ENCODE measurements at regions not wholly inside any gene's neighbourhood (a gene's known extent, or its start where the extent isn't known, plus 50 kb on each side); places are given as distances from the start of the nearest gene placed in this dataset.
A peak's percentile ranks its signal among the peaks of the same experiment; 100 is the strongest.

DNA sequence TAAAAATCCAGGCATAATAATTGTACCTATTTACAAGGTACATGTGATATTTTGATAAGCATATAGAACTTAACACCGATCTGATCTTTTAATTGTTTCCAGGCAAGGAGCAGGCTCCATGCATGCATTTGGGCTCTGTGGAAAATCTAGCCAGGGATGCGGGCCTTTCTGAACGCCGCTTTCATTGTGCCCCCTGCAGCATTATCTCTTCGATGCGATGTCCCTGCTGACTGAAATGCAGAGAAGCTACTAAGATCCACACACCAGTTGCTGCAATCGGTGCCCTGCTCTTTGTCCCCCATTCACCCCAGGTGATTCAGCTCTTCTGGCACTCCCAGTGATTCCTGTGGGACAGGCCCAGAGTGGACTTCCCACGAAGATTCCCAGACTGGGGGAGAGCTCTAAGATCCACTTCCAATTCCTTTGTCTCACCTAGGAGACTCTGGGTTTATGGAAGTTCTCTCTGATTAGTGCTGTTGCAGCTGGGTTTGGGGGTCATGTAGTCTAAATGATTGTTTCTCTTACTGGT is 254.3 kb upstream of the AGA start:
- DNase-seq (ENCODE audit: low read depth) = no peak

DNA sequence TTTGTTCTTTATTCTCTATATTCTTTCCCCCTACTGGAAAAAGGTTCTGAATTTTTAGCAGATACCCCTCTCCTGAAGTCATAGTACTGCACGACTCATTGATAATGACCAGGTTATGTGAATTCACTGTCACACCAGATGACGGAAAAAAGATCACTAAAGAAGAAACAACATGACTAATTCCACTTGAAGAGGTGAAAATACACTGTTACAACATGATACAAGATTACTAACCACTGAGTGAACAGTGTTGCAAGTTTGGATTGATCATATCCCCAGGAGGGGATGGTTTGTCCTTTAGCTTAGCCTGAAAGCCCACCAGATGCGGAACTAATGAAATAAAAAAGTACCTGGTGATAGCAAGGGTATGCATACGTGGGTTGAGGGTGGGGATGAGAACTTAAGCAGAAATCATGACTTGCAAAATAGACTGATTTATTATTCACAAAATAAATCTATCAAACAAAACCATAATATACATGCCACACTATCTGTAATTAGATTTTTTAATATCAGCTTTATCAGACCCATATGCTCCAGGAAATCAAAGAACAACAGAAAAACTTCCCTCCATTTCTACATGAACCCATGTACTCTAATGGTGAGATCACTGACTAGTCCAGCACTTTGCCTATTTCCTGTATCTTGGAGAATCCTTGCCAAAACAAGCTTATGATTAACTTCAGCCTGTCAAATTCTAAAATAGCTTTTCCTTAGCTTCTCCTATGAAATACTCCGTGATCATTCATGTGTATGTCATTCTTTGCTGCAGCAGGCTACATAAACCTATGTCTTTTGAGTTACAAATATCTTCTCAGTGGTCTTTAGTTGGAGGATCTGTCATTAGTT is 257.4 kb upstream of the AGA start:
- peak; percentile 3 for DNase-seq (ENCODE audit: low read depth)

DNA sequence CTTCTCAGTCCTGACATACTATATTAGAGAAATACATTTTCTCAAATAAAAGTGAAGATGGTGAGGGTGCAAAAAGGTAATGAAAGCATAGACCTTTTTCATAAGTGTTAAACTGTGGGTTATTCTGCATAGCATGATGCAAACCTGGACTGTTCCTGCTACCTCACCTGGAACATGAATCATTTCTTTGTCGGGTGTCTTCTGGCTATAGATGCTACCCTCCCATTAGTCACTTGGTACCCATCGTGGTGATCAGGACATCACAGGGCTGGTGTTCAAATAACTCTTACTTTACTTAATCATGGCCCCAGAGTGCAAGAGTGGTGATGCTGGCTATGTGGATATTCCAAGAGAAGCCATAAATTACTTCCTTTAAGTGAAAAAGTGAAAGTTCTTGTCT is 264.7 kb upstream of the AGA start:
- no peak for DNase-seq (ENCODE audit: low read depth)

DNA sequence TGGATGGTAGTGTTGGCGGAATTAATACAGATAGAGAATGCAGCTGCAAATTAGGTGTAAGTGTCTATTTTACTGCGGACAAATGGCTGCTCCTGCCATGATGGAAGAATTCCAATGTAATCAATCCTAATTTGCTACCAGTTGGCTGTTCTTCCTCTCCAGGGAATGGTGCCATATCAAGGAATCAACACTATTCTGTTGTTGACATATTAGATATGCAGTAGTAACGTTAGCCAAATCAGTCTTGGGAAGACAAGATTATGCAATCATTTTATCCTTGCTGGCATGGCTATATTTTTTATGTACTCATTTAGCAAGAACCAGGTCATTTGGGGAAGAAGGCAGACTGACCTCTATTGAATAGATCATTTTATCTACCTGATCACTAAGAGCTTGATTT is 271.2 kb upstream of the AGA start:
- no peak for DNase-seq (ENCODE audit: low read depth)

DNA sequence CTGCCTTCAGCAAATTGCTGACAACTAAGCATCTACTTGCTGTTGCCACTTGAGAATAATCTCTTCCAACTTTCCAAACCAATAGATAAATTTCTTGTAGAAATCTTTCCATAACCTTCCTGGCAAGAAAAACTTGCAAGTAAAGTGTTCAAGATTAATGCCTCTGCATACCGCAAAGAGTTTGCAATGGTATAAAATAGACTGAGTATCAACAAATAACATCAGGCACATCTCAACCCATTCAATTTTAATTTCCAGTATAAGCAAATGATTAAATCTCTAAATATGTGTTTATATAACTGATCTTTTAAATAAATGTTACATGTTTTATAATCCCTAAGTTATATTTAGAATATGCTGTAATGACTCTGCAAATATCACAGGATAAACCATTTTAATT is 275.2 kb upstream of the AGA start:
- no peak for DNase-seq (ENCODE audit: low read depth)

- no peak for DNase-seq (ENCODE audit: low read depth)
Measured at GRCh38 chr4:177718514-177718913, 276.3 kb upstream of the AGA start.

DNA sequence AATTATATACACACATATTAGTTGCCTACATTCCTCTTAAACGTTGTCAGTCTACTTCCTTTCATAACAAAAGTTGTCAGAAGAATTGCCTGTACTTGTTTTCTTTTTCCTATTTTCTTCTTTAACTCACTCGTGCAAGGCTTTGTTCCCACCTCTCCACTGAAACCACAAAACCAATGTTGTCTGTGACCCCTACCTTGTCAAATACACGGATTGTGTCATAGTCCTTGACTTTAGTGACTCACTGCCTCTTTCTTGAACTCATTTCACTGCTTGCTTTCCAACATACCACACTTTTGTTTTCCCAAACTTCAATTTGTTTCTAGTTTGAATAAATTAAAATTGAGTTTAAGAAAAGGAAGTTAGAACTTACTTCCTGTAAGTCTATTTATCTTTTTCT is 283.9 kb upstream of the AGA start:
- DNase-seq (ENCODE audit: low read depth) = peak; percentile 10

DNA sequence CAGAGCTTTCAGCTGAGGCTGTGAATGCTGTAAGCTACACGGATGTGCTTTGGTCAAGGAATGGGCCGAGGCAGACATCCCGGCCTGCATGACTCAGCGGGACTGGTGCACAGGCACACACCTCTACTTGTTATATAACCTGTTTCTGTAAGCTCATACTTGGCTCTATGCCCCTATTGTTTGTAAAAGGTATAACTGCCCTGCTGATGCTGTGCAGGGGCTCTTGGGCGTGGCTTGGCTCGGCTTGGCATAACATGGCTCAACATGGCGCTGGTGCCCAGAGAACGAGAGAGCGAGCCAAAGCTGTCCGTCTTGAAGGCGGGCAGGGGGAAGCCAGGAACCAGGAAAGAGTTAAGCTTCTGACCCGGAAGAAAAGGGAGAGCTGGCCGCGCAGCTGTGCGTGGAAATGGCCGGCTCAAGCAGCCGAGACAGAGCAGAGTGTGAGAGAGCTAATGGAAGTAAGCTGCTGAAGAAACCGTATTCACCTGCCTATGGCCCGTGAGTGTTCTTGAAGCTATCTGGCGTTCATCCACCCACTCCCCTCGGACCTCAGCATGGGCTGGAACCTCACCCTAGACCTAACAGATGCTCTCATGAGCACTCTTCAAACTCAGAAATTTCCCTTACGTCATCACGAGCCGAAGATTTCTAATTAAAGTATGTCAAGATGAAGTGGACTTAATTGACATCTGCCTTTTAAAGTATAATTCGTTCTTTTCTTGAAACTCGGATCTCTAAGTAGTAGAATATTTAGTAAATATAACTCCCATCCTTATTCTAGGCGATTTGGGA is 286.3 kb upstream of the AGA start:
- DNase-seq (ENCODE audit: low read depth) = peak; percentile 88

GRCh38 chr4:177729681-177730080 is 287.4 kb upstream of the AGA start:
- DNase-seq (ENCODE audit: low read depth) = no peak

GRCh38 chr4:177737387-177737940 is 295.2 kb upstream of the AGA start:
- DNase-seq (ENCODE audit: low read depth) = no peak

GRCh38 chr4:177740563-177740962 is 298.3 kb upstream of the AGA start:
- DNase-seq (ENCODE audit: low read depth) = no peak

- no peak for DNase-seq (ENCODE audit: low read depth)
Measured at GRCh38 chr4:177759729-177760128, 317.5 kb upstream of the AGA start.

- DNase-seq (ENCODE audit: low read depth) = no peak
Measured at GRCh38 chr4:177761692-177762091, 319.5 kb upstream of the AGA start.

GRCh38 chr4:177769155-177769554 is 326.9 kb upstream of the AGA start:
- DNase-seq (ENCODE audit: low read depth) = no peak

- peak; percentile 11 for DNase-seq (ENCODE audit: low read depth)
Measured at GRCh38 chr4:177770776-177771175, 328.5 kb upstream of the AGA start.

DNA sequence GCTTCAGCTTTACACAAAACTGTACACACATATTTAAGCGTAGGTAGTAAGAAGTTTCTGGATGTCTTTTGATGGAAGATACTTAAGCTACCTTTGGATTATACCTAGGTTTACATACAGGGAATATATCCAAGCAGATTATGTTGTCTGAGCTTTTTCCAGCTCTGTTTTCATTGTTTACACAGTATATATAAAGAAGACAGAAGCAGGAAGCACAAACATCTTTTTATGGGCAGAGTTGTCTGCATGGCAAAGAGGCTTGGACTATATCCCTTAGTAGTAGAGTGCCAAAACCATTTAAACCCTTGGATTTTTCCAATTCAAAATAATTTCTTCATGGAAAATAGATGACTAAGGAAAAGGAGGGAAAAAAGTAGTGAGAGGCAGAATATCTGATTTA is 329.4 kb upstream of the AGA start:
- no peak for DNase-seq (ENCODE audit: low read depth)

DNA sequence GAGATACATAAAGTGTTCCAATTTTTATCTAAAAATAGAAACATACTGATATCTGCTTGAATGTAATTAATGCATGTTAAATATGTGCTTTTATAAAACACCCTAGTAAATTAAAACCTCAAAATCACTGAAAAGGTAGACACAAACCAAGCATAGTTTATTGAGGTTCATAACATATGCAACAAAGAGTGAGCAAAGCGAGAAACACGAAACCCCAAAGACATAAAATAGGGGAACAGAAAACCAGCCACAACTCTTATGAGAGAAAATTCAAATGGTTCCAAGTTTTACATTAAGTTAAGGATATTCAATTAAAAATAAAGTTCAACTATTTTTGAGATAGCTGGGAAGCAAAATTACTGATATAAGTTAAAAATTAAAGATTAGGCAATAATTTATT is 336.4 kb upstream of the AGA start:
- no peak for DNase-seq (ENCODE audit: low read depth)

DNA sequence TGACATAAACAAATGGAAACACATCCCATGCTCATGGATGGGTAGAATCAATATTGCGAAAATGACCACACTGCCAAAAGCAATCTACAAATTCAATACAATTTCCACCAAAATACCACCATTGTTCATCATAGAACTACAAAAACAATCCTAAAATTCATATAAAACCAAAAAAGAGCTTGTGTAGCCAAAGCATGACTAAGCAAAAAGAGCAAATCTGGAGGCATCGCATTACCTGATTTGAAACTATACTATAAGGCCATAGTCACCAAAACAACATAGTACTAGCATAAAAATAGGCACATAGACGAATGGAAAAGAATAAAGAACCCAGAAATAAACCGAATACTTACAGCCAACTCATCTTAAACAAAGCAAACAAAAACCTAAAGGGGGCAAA is 342.8 kb upstream of the AGA start:
- no peak for DNase-seq (ENCODE audit: low read depth)

DNA sequence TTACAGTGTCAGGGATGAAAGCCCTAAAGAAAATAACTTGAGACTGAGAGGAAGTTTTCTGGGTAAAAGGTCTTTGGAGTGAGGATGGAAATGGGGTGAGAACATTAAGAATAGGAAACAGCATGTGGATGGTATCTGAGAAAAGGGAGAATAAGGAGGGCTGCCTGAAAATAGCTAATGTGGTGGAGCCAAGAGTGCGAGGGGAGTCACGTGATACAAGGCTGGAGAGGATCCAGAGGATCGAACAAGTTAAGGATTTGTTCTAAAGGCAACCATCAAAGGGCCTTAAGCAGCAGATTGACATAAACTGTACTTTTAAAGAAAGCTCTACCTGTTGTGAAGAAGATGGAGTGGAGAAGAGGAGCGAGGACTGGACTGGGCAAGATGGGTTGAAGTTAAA is 347.4 kb upstream of the AGA start:
- peak; percentile 3 for DNase-seq (ENCODE audit: low read depth)

GRCh38 chr4:177791188-177791587 is 349.0 kb upstream of the AGA start:
- DNase-seq (ENCODE audit: low read depth) = no peak

DNA sequence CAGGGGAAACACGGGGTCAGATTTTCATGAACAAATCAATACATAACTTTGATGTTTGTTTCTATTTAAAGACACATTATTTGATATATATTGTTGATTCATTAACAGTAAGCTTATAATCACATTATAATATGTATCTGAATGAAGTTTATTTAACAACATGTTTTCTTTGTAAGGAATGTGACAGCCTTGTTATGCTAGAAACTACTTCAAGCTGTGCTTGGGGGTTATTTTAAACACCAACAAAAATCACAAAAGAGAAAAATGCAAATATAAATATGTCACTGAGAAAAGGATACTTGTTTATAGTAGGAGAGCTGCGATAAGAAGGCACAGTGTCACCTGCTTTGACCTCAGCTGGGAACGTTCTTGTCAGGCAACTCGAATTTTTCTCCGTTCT is 354.6 kb upstream of the AGA start:
- DNase-seq (ENCODE audit: low read depth) = no peak

DNA sequence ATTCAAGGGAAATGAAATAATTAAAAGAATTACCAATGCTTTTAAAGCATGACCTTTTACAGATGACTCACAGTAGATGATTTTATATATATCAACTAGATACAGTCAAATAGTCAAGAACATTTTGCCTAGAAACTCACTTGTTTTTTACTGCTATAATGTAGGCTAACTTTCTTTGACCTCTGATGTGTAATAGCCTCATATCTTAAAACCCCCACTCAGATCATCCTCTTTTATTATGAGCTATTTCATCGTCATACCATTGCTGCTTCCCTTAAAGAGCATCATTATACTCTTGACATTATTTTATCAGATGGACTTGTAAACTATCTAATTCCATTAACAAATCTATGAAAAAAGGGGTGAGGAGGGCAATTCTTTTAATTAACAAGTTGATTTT is 355.9 kb upstream of the AGA start:
- no peak for DNase-seq (ENCODE audit: low read depth)

DNA sequence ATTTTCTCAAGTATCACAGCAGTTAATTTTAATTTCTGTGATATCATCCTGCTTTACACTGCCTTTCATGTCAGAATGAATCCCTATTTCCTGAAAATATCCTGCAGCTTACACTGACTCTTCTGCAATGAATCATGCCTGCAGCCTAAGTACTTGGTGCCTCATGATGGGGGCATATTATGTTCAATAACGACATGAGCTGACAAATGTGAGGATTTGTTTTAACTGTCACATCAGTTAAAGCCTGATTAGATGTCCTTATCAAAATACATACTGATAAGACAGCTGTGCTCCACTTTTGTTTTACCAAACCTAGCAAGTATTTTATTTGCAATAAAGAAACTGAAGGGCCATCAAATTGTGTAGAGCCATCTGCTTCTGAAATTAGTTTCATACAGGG is 359.9 kb upstream of the AGA start:
- no peak for DNase-seq (ENCODE audit: low read depth)

All from RPMI7951 (cell line).